GM23338 (cell line): ENCODE measurements at regions not wholly inside any gene's neighbourhood (a gene's known extent, or its start where the extent isn't known, plus 50 kb on each side); places are given as distances from the start of the nearest gene placed in this dataset.

Experiments used
- ATAC-seq: fragments of 200-7000 bp; cut with Tn5 transposase; 3 replicates; pipeline ENCODE4 v1.9.1; 2020
- DNase-seq: peaks from one replicate; pipeline ENCODE4 v3.0.0-alpha.2; 2015; ENCODE audit warnings: low spot score
- H2AFZ ChIP-seq: fragments of 200-600 bp; sonication (generic); 2 replicates; pipeline ENCODE4 v1.8.0; 2016; ENCODE audit warnings: antibody characterized with exemption, mild to moderate bottlenecking, moderate library complexity
- H3F3A ChIP-seq: fragments of 200-600 bp; sonication (generic); replicated peaks from 2 replicates; pipeline ENCODE4 v1.8.0; 2017; ENCODE audit warnings: antibody characterized with exemption, mixed run types, low read depth
- H3K27ac ChIP-seq: fragments of 200-600 bp; sonication (generic); 2 replicates; pipeline ENCODE4 v1.6.1; 2016; ENCODE audit warnings: low read depth
- H3K27me3 ChIP-seq: fragments of 200-600 bp; sonication (generic); 2 replicates; pipeline ENCODE4 v1.8.0; 2016; ENCODE audit warnings: mild to moderate bottlenecking, mixed run types, moderate library complexity; ENCODE audit not compliant: insufficient read depth
- H3K36me3 ChIP-seq: fragments of 200-600 bp; sonication (generic); 2 replicates; pipeline ENCODE4 v1.8.0; 2016; ENCODE audit warnings: mild to moderate bottlenecking; ENCODE audit not compliant: insufficient read depth
- H3K4me1 ChIP-seq: fragments of 200-600 bp; sonication (generic); 2 replicates; pipeline ENCODE4 v1.8.0; 2016; ENCODE audit warnings: mild to moderate bottlenecking, moderate library complexity; ENCODE audit not compliant: insufficient read depth
- H3K4me2 ChIP-seq: fragments of 200-600 bp; sonication (generic); 2 replicates; pipeline ENCODE4 v1.7.1; 2017; ENCODE audit warnings: mixed run types
- H3K4me3 ChIP-seq: fragments of 200-600 bp; sonication (generic); 2 replicates; pipeline ENCODE4 v1.6.1; 2016; ENCODE audit warnings: mixed run types
- H3K79me2 ChIP-seq: fragments of 200-600 bp; sonication (generic); replicated peaks from 2 replicates; pipeline ENCODE4 v1.8.0; 2017; ENCODE audit warnings: mild to moderate bottlenecking; ENCODE audit not compliant: insufficient read depth
- H3K9me2 ChIP-seq: fragments of 200-600 bp; sonication (generic); 2 replicates; pipeline ENCODE4 v1.8.0; 2017; ENCODE audit not compliant: insufficient read depth
- H4K20me1 ChIP-seq: fragments of 200-600 bp; sonication (generic); replicated peaks from 2 replicates; pipeline ENCODE4 v1.8.0; 2017; ENCODE audit warnings: mild to moderate bottlenecking; ENCODE audit not compliant: insufficient read depth
- H3K27ac Mint-ChIP-seq: 2 replicates; pipeline ENCODE4 v1.8.0; 2020; ENCODE audit warnings: inconsistent platforms, mild to moderate bottlenecking, moderate library complexity, mixed read lengths
- H3K27me3 Mint-ChIP-seq: 3 replicates; pipeline ENCODE4 v1.8.0; 2022; ENCODE audit warnings: low read depth, mild to moderate bottlenecking, moderate library complexity, mixed read lengths, inconsistent platforms; ENCODE audit not compliant: insufficient read depth, poor library complexity
- H3K36me3 Mint-ChIP-seq: 3 replicates; pipeline ENCODE4 v1.8.0; 2021; ENCODE audit warnings: low read depth, mild to moderate bottlenecking, inconsistent platforms, moderate library complexity, mixed read lengths
- H3K4me1 Mint-ChIP-seq: 3 replicates; pipeline ENCODE4 v1.8.0; 2020; ENCODE audit warnings: mild to moderate bottlenecking, inconsistent platforms, mixed read lengths
- H3K4me3 Mint-ChIP-seq: 3 replicates; pipeline ENCODE4 v1.8.0; 2021; ENCODE audit warnings: moderate library complexity, mild to moderate bottlenecking, inconsistent platforms, mixed read lengths
- H3K9me3 Mint-ChIP-seq: 3 replicates; pipeline ENCODE4 v1.8.0; 2020; ENCODE audit warnings: moderate library complexity, mild to moderate bottlenecking, inconsistent platforms, mixed read lengths
- CREB1 ChIP-seq: fragments of 250-450 bp; sonication (Bioruptor Pico); IDR thresholded peaks from 2 replicates; pipeline ENCODE4 v1.5.0; 2020; ENCODE audit warnings: low read depth, mild to moderate bottlenecking, moderate library complexity
- CTCF ChIP-seq, 2 experiments: fragments of 200-600 bp in 1 of 2; sonication (generic) in 1 of 2; conservative IDR thresholded peaks; 2 replicates each; pipeline versions ENCODE4 v1.5.1 to v1.6.1; 2016 to 2017; ENCODE audit warnings: antibody characterized with exemption in 2 of 2, low read depth in 2 of 2, mild to moderate bottlenecking in 2 of 2, moderate library complexity in 1 of 2
- EZH2phosphoT487 ChIP-seq: fragments of 200-600 bp; sonication (generic); IDR thresholded peaks from one replicate; pipeline ENCODE4 v1.8.1; 2018; ENCODE audit warnings: antibody characterized with exemption; ENCODE audit not compliant: unreplicated experiment
- JUNB ChIP-seq: IDR thresholded peaks from one replicate; pipeline ENCODE4 v1.6.1; 2016; ENCODE audit warnings: antibody characterized with exemption; ENCODE audit not compliant: unreplicated experiment
- NANOG ChIP-seq: IDR thresholded peaks from 2 replicates; pipeline ENCODE4 v1.6.1; 2016; ENCODE audit warnings: antibody characterized with exemption, borderline replicate concordance
- POLR2AphosphoS5 ChIP-seq: IDR thresholded peaks from 2 replicates; pipeline ENCODE4 v1.6.1; 2016; ENCODE audit warnings: antibody characterized with exemption, low read depth
- STAT1 ChIP-seq: IDR thresholded peaks from one replicate; pipeline ENCODE4 v1.6.1; 2016; ENCODE audit warnings: antibody characterized with exemption; ENCODE audit not compliant: unreplicated experiment
- ZNF114 ChIP-seq: fragments of 250-450 bp; sonication (Bioruptor Pico); IDR thresholded peaks from 2 replicates; pipeline ENCODE4 v1.5.0; 2020; ENCODE audit warnings: mild to moderate bottlenecking, moderate library complexity
- ZNF331 ChIP-seq: fragments of 250-450 bp; sonication (Bioruptor Pico); IDR thresholded peaks from 2 replicates; pipeline ENCODE4 v1.5.0; 2020; ENCODE audit warnings: low read depth, mild to moderate bottlenecking, moderate library complexity
- TF ChIP-seq, protein P1 (sequence below): IDR thresholded peaks from one replicate; pipeline ENCODE4 v1.6.1; 2018; ENCODE audit warnings: antibody characterized with exemption; ENCODE audit not compliant: unreplicated experiment

GRCh38 chr15:38648121-38648843 is 83.7 kb upstream of the RASGRP1 start:
- Histone ChIP-seq H3K79me2 (no peaks in the 10 kb centered on the region), H3K4me1 (peaks cover 6% of the 10 kb centered on the region; the same call in 1 of the 2 replicates), H3K36me3 (no peaks in the 10 kb centered on the region), H4K20me1 (no peaks in the 10 kb centered on the region), H3F3A (no peaks in the 10 kb centered on the region), H3K4me3 (no peak overlapping the region), H3K4me2 (no peak overlapping the region), H3K27me3 (no peaks in the 10 kb centered on the region), H3K9me2 (no peaks in the 10 kb centered on the region), H3K27ac (no peak overlapping the region), H2AFZ (no peak overlapping the region)
- H3K4me1 Mint-ChIP-seq: peaks cover 23% of the 10 kb centered on the region
- H3K27ac Mint-ChIP-seq: no peak overlapping the region
- peaks cover 5% of the 10 kb centered on the region; the same call in 1 of the 3 replicates for H3K9me3 Mint-ChIP-seq
- ATAC-seq (no peak), DNase-seq (no peak)
- H3K36me3 Mint-ChIP-seq: no peaks in the 10 kb centered on the region
- H3K27me3 Mint-ChIP-seq: peaks cover 4% of the 10 kb centered on the region
- H3K4me3 Mint-ChIP-seq: no peak overlapping the region
- no peak for TF ChIP-seq POLR2AphosphoS5
- TF ChIP-seq EZH2phosphoT487: no peak
- no peak for TF ChIP-seq CTCF (conservative IDR thresholded peaks at IDR 0.05; ENCODE audit: low read depth in 2 of 2)
- TF ChIP-seq STAT1: no peak
- TF ChIP-seq CREB1 (CRISPR knock-in tag): no peak
- TF ChIP-seq NANOG: no peak
- no peak for TF ChIP-seq JUNB

DNA sequence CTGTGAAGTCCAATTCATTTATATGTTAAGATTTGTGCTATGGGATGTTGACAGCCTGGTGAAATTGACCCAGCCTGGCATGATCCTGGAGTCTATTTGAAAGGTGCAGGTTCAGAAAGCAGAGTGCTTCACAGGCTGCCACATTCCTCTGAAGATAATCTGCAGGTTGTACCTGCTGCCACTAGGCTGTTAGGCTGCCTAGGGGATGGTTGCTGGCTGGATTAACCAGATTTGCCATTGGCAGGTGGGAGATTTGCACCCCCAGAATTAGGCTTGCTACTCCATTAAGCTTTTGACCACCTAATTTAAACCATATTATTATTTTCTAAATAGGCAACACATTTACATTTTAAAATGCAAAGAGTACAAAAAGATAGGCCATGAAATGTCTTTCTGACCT is 85.8 kb upstream of the RASGRP1 start:
- Histone ChIP-seq H3F3A (no peaks in the 10 kb centered on the region), H3K4me3 (no peak overlapping the region), H2AFZ (no peak overlapping the region), H4K20me1 (no peaks in the 10 kb centered on the region), H3K4me2 (no peak overlapping the region), H3K9me2 (no peaks in the 10 kb centered on the region), H3K27ac (no peak overlapping the region), H3K27me3 (no peaks in the 10 kb centered on the region), H3K36me3 (no peaks in the 10 kb centered on the region), H3K79me2 (no peaks in the 10 kb centered on the region), H3K4me1 (0 out of 2 replicates have a peak, but pooled peaks cover 3% of the 10 kb centered on the region)
- ATAC-seq (peak; percentile 54), DNase-seq (peak; percentile 22)
- peaks cover 29% of the 10 kb centered on the region for H3K4me1 Mint-ChIP-seq
- no peak overlapping the region for H3K4me3 Mint-ChIP-seq
- no peaks in the 10 kb centered on the region for H3K9me3 Mint-ChIP-seq
- no peaks in the 10 kb centered on the region for H3K36me3 Mint-ChIP-seq
- H3K27ac Mint-ChIP-seq: no peak overlapping the region
- peaks cover 4% of the 10 kb centered on the region for H3K27me3 Mint-ChIP-seq
- TF ChIP-seq CTCF (conservative IDR thresholded peaks at IDR 0.05; ENCODE audit: low read depth in 2 of 2) (no peak), ZNF114 (no peak), ZNF331 (CRISPR knock-in tag) (no peak)
- TF ChIP-seq, protein P1, sequence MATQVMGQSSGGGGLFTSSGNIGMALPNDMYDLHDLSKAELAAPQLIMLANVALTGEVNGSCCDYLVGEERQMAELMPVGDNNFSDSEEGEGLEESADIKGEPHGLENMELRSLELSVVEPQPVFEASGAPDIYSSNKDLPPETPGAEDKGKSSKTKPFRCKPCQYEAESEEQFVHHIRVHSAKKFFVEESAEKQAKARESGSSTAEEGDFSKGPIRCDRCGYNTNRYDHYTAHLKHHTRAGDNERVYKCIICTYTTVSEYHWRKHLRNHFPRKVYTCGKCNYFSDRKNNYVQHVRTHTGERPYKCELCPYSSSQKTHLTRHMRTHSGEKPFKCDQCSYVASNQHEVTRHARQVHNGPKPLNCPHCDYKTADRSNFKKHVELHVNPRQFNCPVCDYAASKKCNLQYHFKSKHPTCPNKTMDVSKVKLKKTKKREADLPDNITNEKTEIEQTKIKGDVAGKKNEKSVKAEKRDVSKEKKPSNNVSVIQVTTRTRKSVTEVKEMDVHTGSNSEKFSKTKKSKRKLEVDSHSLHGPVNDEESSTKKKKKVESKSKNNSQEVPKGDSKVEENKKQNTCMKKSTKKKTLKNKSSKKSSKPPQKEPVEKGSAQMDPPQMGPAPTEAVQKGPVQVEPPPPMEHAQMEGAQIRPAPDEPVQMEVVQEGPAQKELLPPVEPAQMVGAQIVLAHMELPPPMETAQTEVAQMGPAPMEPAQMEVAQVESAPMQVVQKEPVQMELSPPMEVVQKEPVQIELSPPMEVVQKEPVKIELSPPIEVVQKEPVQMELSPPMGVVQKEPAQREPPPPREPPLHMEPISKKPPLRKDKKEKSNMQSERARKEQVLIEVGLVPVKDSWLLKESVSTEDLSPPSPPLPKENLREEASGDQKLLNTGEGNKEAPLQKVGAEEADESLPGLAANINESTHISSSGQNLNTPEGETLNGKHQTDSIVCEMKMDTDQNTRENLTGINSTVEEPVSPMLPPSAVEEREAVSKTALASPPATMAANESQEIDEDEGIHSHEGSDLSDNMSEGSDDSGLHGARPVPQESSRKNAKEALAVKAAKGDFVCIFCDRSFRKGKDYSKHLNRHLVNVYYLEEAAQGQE: no peak
